Fibroblast of the aortic adventitia (primary cell): ENCODE measurements at regions not wholly inside any gene's neighbourhood (a gene's known extent, or its start where the extent isn't known, plus 50 kb on each side); places are given as distances from the start of the nearest gene placed in this dataset.

Experiments
- DNase-seq: peaks from one replicate; pipeline ENCODE4 v3.0.0-alpha.2; 2010; ENCODE audit warnings: low read depth
- H3K4me3 ChIP-seq: 2 replicates; pipeline ENCODE4 v1.5.1; 2011; ENCODE audit warnings: low read depth, mild to moderate bottlenecking, control low read depth, low read length, moderate library complexity
- CTCF ChIP-seq: IDR thresholded peaks from 2 replicates; pipeline ENCODE4 v1.5.1; 2011; ENCODE audit warnings: mild to moderate bottlenecking, low read length, control low read depth, inconsistent platforms; ENCODE audit not compliant: insufficient read depth

- no peak for TF ChIP-seq CTCF
- H3K4me3 ChIP-seq: no peak overlapping the region
- no peak for DNase-seq
Observed at GRCh38 chr4:35952751-35953150, 291.6 kb downstream of the ARAP2 start.

GRCh38 chr4:35963383-35963782 is 280.9 kb downstream of the ARAP2 start:
- TF ChIP-seq CTCF: no peak
- DNase-seq: no peak
- H3K4me3 ChIP-seq: no peak overlapping the region

DNA sequence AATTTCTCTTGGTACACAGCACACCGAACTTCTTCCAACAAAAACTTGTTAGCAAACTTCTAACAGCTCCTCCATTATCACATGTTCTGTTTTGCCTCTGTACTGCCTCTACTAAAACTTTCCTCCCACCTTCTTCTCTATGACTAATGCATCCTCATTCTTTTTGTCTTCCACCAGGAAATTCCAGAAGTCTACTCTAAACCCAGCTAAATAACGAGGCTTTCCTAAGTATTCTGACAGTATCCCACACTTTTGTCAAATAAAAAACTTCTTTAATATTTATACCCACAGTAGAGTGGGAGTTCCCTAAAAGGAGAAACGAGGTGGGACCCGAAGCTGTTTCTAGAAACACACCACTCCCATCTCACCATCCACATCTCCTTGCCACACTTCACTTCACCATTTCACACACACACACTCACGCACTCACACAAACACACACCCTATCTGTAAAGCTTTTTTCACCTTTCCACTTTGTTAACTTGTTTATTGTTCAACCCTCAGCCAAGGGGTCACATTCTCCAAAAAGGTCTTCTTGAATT is 280.3 kb downstream of the ARAP2 start:
- DNase-seq: no peak
- H3K4me3 ChIP-seq: no peak overlapping the region
- no peak for TF ChIP-seq CTCF

DNA sequence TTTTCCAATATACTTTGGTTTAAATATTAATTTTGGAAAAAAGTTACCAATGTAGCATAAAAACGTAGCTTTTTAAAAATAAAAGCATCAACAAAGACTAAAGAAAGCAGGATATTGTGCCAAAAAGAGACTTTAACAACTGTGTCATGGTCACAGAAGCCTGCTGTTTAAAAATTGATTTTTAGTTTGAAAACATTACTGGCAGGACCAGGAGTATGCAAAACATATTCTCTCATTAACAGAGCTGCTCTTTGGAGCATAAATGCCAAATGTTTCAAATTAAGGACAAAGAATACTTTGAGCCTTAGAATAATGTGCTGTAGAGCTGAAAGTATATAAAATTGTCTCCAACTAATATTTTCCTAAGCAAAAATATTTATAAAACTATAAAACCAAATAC is 279.0 kb downstream of the ARAP2 start:
- no peak overlapping the region for H3K4me3 ChIP-seq
- TF ChIP-seq CTCF: no peak
- DNase-seq: no peak

- TF ChIP-seq CTCF: no peak
- no peak for DNase-seq
- H3K4me3 ChIP-seq: no peak overlapping the region
Observed at GRCh38 chr4:35966566-35966965, 277.7 kb downstream of the ARAP2 start.

GRCh38 chr4:35970366-35970960 is 273.9 kb downstream of the ARAP2 start:
- H3K4me3 ChIP-seq: no peak overlapping the region
- no peak for TF ChIP-seq CTCF
- DNase-seq: no peak

DNA sequence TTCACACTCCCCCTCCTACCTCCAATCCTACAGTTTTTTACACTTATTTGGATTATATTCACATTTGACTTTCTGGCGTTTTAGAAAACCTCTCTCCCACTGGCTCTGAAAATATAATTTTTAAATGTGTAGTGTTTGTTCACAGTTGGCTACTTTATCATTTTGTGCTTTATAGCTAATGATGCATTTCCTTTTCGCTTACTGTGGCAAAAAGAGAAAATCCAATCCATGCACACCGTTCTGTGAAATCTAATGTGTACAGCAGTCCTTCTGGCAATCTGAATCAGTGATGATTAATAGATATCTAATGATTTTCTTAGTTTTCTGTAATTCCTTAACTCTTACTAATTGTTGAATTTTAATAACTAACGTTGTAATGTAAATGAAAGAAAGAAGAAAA is 271.5 kb downstream of the ARAP2 start:
- no peak for DNase-seq
- no peak overlapping the region for H3K4me3 ChIP-seq
- no peak for TF ChIP-seq CTCF
